ENCODE measurements at regions not wholly inside any gene's neighbourhood (a gene's known extent, or its start where the extent isn't known, plus 50 kb on each side); places are given as distances from the start of the nearest gene placed in this dataset.

GRCh38 chr3:63042833-63043232, 167.6 kb upstream of the CADPS start:
- CTCF ChIA-PET, result no interaction called here
- no peaks in the 10 kb centered on the region for H3K27me3 Mint-ChIP-seq (ENCODE audit: low read depth)
- POLR2A ChIA-PET, result interaction anchor here (0.7 kb wide), 1 partner anchor 8 kb away, joined by 3 read pairs; no protein-coding TSS in a partner anchor
- H3K4me1 Mint-ChIP-seq, result peaks cover 30% of the 10 kb centered on the region
- H3K9me3 Mint-ChIP-seq, result peaks cover 10% of the 10 kb centered on the region
- H3K4me3 Mint-ChIP-seq, result no peak overlapping the region
- H3K36me3 Mint-ChIP-seq, result peaks cover 6% of the 10 kb centered on the region
- no peak for ATAC-seq
- DNase-seq (ENCODE audit: low spot score), result no peak
- H3K27ac Mint-ChIP-seq, result no peak overlapping the region
- TF ChIP-seq CREB1 (CRISPR knock-in tag; IDR thresholded peaks at IDR 0.05), result no peak
- no peak for TF ChIP-seq TEAD4 (CRISPR knock-in tag; IDR thresholded peaks at IDR 0.05)
- no peak for TF ChIP-seq OVOL2 (CRISPR knock-in tag; IDR thresholded peaks at IDR 0.05; ENCODE audit: borderline replicate concordance)
- TF ChIP-seq ZNF423 (CRISPR knock-in tag; IDR thresholded peaks at IDR 0.05), result no peak
- no peak for TF ChIP-seq JUN (CRISPR knock-in tag; IDR thresholded peaks at IDR 0.05)
- no peak for TF ChIP-seq ZNF416 (CRISPR knock-in tag; IDR thresholded peaks at IDR 0.05)
- no peak for TF ChIP-seq ATF6 (CRISPR knock-in tag; IDR thresholded peaks at IDR 0.05)
- no peak for TF ChIP-seq ATF1 (CRISPR knock-in tag; IDR thresholded peaks at IDR 0.05)
- no peak for TF ChIP-seq ZNF532 (CRISPR knock-in tag; IDR thresholded peaks at IDR 0.05; ENCODE audit: borderline replicate concordance)
- TF ChIP-seq ZNF396 (CRISPR knock-in tag; IDR thresholded peaks at IDR 0.05; ENCODE audit: borderline replicate concordance), result no peak
- TF ChIP-seq USF2 (CRISPR knock-in tag; IDR thresholded peaks at IDR 0.05), result no peak
- TF ChIP-seq MAX (CRISPR knock-in tag; IDR thresholded peaks at IDR 0.05), result no peak
- TF ChIP-seq E2F5 (CRISPR knock-in tag; IDR thresholded peaks at IDR 0.05), result no peak
- no peak for TF ChIP-seq E2F1 (CRISPR knock-in tag; IDR thresholded peaks at IDR 0.05)
- TF ChIP-seq ZNF281 (CRISPR knock-in tag; IDR thresholded peaks at IDR 0.05), result no peak
